ENCODE measurements at regions not wholly inside any gene's neighbourhood (a gene's known extent, or its start where the extent isn't known, plus 50 kb on each side); places are given as distances from the start of the nearest gene placed in this dataset.

GRCh38 chr15:57823325-57823882 is 116.9 kb downstream of the POLR2M start:
- TF ChIP-seq CTCF (conservative IDR thresholded peaks at IDR 0.05 in 1 of 2, IDR thresholded peaks at IDR 0.05 in 1 of 2; ENCODE audit: extremely low read depth in 1 of 2, insufficient read depth in 1 of 2, low read depth in 1 of 2, low read length in 2 of 2) (no peak), EZH2 (IDR thresholded peaks at IDR 0.05; ENCODE audit: borderline replicate concordance, low read length) (no peak)
